ENCODE measurements at regions not wholly inside any gene's neighbourhood (a gene's known extent, or its start where the extent isn't known, plus 50 kb on each side); places are given as distances from the start of the nearest gene placed in this dataset.

DNA sequence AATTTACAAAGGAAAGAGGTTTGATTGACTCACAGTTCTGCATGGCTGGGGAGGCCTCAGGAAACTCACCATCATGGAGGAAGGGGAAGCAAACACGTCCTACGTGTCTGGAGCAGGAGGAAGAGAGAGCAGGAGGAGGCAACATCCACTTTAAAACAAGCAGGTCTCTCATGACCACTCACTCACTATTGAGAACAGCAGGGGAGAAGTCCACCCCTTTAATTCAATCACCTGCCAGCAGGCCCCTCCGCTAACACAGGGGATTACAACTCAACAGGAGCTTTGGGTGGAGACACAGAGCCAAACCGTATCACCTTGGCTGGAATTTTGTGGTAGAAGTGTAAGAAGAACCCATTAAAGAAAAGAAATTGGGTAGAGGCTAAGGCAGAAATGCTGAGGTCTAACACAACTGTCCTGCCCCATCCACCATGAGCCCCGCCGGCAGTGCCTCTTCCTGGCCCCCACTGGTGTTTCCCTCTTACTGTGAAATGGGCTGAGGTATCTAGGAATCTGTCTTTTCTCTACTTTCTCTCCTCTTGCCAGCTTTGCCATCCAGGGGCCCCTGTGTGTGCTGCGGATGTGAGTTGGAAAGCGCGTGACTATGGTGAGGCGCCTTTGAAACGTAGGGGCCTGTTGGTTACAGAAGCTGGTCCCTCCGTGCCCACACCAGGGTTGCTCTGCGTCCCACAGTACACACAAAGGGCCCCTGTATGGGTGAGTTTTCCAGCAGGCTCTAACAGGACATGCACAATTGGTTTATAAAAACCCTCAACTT lies 108.0 kb upstream of the TMEM132D start:
- no peaks in the 10 kb centered on the region for H3K9me3 ChIP-seq
- no peak overlapping the region for H3K4me3 ChIP-seq
- 64 to 70% (median 70%) methylated on average over 13 of the region's 13 CpGs for WGBS, 4 donors
- H3K36me3 ChIP-seq = no peaks in the 10 kb centered on the region
- no peaks in the 10 kb centered on the region for H3K4me1 ChIP-seq
- no peak for ATAC-seq
- peaks cover 0 to 62% (median 10%) of the 10 kb centered on the region in 9 donors for H3K27me3 ChIP-seq
- TF ChIP-seq POLR2A (IDR thresholded peaks at IDR 0.05) = no peak
- TF ChIP-seq, protein P1, sequence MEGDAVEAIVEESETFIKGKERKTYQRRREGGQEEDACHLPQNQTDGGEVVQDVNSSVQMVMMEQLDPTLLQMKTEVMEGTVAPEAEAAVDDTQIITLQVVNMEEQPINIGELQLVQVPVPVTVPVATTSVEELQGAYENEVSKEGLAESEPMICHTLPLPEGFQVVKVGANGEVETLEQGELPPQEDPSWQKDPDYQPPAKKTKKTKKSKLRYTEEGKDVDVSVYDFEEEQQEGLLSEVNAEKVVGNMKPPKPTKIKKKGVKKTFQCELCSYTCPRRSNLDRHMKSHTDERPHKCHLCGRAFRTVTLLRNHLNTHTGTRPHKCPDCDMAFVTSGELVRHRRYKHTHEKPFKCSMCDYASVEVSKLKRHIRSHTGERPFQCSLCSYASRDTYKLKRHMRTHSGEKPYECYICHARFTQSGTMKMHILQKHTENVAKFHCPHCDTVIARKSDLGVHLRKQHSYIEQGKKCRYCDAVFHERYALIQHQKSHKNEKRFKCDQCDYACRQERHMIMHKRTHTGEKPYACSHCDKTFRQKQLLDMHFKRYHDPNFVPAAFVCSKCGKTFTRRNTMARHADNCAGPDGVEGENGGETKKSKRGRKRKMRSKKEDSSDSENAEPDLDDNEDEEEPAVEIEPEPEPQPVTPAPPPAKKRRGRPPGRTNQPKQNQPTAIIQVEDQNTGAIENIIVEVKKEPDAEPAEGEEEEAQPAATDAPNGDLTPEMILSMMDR (IDR thresholded peaks at IDR 0.05) = no peak
- intact Hi-C loops (cut with DNase I) = no loop called here
- DNase-seq = no peak
- no peak overlapping the region for H3K27ac ChIP-seq

DNA sequence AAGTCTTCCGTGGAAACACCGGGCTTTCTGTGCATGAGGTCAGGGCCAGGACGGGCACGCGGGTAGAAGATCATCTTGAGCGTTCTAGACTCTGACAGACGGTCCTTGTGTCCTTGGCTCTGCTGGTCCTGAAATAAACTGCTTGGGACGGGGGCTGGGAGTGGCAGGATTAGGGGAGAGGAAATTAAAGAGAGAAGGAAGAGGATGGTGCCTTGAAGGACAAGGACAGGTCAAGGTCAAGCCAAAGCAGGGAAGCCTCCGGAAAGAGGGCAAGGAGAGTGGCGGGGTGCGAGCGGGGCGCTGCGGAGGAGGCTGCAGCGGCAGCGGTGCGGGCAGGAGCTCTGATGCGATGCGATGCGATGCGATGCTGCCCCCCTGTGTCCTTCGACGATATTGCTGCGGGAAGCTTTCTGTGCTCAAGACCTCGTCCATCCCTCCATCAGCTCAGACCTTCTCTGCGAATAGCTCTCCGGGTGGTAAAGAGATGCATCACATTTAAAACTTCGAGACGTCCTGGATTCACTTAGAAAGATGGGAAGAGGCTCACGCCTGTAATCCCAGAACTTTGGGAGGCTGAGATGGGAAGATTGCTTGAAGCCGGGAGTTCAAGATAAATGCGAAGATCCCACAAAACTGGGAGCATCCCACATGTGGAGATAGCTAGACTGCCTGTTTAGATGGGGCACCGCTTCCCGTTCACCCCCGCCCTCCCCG lies 110.1 kb upstream of the TMEM132D start:
- 10 to 14% (median 13%) methylated on average over 36 of the region's 36 CpGs for WGBS, 4 donors
- Histone ChIP-seq H3K36me3 (no peaks in the 10 kb centered on the region), H3K27ac (no peak overlapping the region), H3K9me3 (no peaks in the 10 kb centered on the region), H3K27me3 (peaks cover 0 to 66% (median 11%) of the 10 kb centered on the region in 9 donors), H3K4me1 (no peaks in the 10 kb centered on the region), H3K4me3 (no peak overlapping the region)
- ATAC-seq = peak in 1 of 4 donors; percentile 50
- intact Hi-C loops (cut with DNase I) = no loop called here
- no peak for DNase-seq
- TF ChIP-seq, protein P1 (IDR thresholded peaks at IDR 0.05) = peak in 10 of 12 donors; percentile 26 to 59 (median 52)
- TF ChIP-seq POLR2A (IDR thresholded peaks at IDR 0.05) = no peak

DNA sequence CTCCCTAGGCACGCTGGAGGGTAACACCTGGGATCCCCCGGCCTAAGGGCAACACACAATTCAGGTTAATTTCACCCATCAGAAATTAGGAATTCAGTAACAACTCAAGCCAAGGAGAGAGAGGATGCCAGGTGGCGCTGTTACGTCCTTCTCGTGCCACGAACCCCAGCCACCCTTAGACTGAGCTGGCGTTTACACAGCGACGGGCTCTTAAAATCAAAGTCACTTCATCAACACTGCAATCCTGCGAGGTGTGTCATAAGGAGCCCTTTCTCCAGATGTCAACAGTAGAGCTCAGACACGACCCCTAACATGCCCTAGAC lies 110.6 kb upstream of the TMEM132D start:
- no peak overlapping the region for H3K27ac ChIP-seq
- 6 to 14% (median 7%) methylated on average over 7 to 11 of the region's 11 CpGs for WGBS, 4 donors
- intact Hi-C loops (cut with DNase I) = no loop called here
- H3K4me1 ChIP-seq = no peaks in the 10 kb centered on the region
- no peak for DNase-seq
- peaks cover 0 to 61% (median 11%) of the 10 kb centered on the region in 9 donors for H3K27me3 ChIP-seq
- TF ChIP-seq, protein P1 (IDR thresholded peaks at IDR 0.05) = no peak
- TF ChIP-seq POLR2A (IDR thresholded peaks at IDR 0.05) = no peak
- no peaks in the 10 kb centered on the region for H3K9me3 ChIP-seq
- ATAC-seq = no peak
- H3K36me3 ChIP-seq = no peaks in the 10 kb centered on the region
- no peak overlapping the region for H3K4me3 ChIP-seq

DNA sequence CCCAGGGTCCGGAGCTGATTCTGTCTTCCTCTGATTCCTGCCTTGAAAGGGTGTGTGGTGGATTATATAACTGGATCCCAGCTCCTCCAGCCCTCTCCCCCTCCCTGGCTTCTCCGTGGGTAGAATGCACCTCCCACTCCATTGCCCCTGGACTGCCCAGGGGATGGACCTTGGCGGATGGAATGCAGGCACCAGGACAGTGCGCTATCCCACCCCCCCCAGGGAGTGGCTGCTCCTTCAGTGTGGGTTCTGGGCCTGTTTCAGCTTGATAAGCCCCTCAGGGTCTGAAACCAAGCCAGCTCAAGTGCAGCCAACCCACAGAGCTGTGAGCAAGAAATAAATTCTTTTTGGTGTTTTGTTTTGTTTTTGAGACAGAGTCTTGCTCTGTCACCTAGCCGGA lies 112.4 kb upstream of the TMEM132D start:
- peak in 1 of 4 donors; percentile 33 for ATAC-seq
- no peaks in the 10 kb centered on the region for H3K9me3 ChIP-seq
- no peaks in the 10 kb centered on the region for H3K36me3 ChIP-seq
- DNase-seq = no peak
- peaks cover 0 to 58% (median 11%) of the 10 kb centered on the region in 9 donors for H3K27me3 ChIP-seq
- no peak overlapping the region for H3K27ac ChIP-seq
- WGBS, 4 donors = 67 to 75% (median 70%) methylated on average over 4 to 5 of the region's 5 CpGs
- intact Hi-C loops (cut with DNase I) = no loop called here
- no peak for TF ChIP-seq POLR2A (IDR thresholded peaks at IDR 0.05)
- TF ChIP-seq, protein P1 (IDR thresholded peaks at IDR 0.05) = no peak
- H3K4me3 ChIP-seq = no peak overlapping the region
- H3K4me1 ChIP-seq = no peaks in the 10 kb centered on the region
